ENCODE measurements at regions not wholly inside any gene's neighbourhood (a gene's known extent, or its start where the extent isn't known, plus 50 kb on each side); places are given as distances from the start of the nearest gene placed in this dataset.
"Not testable (repeated sequence)": the region's sequence is repeated elsewhere in the genome, so short reads cannot be mapped to it uniquely, and the experiment has no call there.

- POLR2A ChIA-PET; in situ Hi-C loops (cut with MboI); intact Hi-C loops (cut with micrococcal nuclease; ENCODE audit: unreplicated experiment); RAD21 ChIA-PET (ENCODE audit: unreplicated experiment); H4K20me1 ChIP-seq (ENCODE audit: control insufficient read depth, insufficient read depth); BruUV-seq (replicated peaks); CTCF ChIA-PET; FAIRE-seq; H3K9me3 ChIP-seq (replicated peaks; ENCODE audit: control insufficient read depth, insufficient read depth, low read length); H3K27me3 ChIP-seq (replicated peaks in 1 of 2; ENCODE audit: control insufficient read depth in 2 of 2, insufficient read depth in 2 of 2, low read length in 1 of 2); H3K79me2 ChIP-seq (ENCODE audit: control insufficient read depth, insufficient read depth, low read length); H3K36me3 ChIP-seq (ENCODE audit: control insufficient read depth in 2 of 2, insufficient read depth in 2 of 2, low read length in 1 of 2); H3K4me1 ChIP-seq (ENCODE audit: control insufficient read depth, insufficient read depth, low read length); H3K4me2 ChIP-seq (ENCODE audit: control insufficient read depth, insufficient read depth); DNase-seq (ENCODE audit: low read depth, low spot score); H3K27ac ChIP-seq (ENCODE audit: control insufficient read depth, insufficient read depth); SMC1A ChIA-PET (ENCODE audit: uncharacterized antibody, unreplicated experiment); H3K9ac ChIP-seq (ENCODE audit: control insufficient read depth, insufficient read depth, low read length); ATAC-seq; H2AFZ ChIP-seq (ENCODE audit: control insufficient read depth, low read depth, low read length); H3K4me3 ChIP-seq: not testable (repeated sequence)
- WGBS (ENCODE audit: insufficient coverage, insufficient replicate concordance, low lambda C conversion rate, missing lambda C conversion rate): 38% methylated on average over 2 of the region's 3 CpGs
Observed at GRCh38 chr13:18240086-18240485, 941.5 kb downstream of the TUBA3C start.

- H3K4me2 ChIP-seq (ENCODE audit: control insufficient read depth, insufficient read depth); DNase-seq (ENCODE audit: low read depth, low spot score); RAD21 ChIA-PET (ENCODE audit: unreplicated experiment); intact Hi-C loops (cut with micrococcal nuclease; ENCODE audit: unreplicated experiment); H3K79me2 ChIP-seq (ENCODE audit: control insufficient read depth, insufficient read depth, low read length); H2AFZ ChIP-seq (ENCODE audit: control insufficient read depth, low read depth, low read length); SMC1A ChIA-PET (ENCODE audit: uncharacterized antibody, unreplicated experiment); H3K4me3 ChIP-seq; BruUV-seq (replicated peaks); ATAC-seq; FAIRE-seq; H3K9me3 ChIP-seq (replicated peaks; ENCODE audit: control insufficient read depth, insufficient read depth, low read length); H3K27me3 ChIP-seq (replicated peaks in 1 of 2; ENCODE audit: control insufficient read depth in 2 of 2, insufficient read depth in 2 of 2, low read length in 1 of 2); H3K4me1 ChIP-seq (ENCODE audit: control insufficient read depth, insufficient read depth, low read length); POLR2A ChIA-PET; H4K20me1 ChIP-seq (ENCODE audit: control insufficient read depth, insufficient read depth); CTCF ChIA-PET; H3K9ac ChIP-seq (ENCODE audit: control insufficient read depth, insufficient read depth, low read length); H3K27ac ChIP-seq (ENCODE audit: control insufficient read depth, insufficient read depth); H3K36me3 ChIP-seq (ENCODE audit: control insufficient read depth in 2 of 2, insufficient read depth in 2 of 2, low read length in 1 of 2); in situ Hi-C loops (cut with MboI): not testable (repeated sequence)
- 40% methylated on average over 3 of the region's 5 CpGs for WGBS (ENCODE audit: insufficient coverage, insufficient replicate concordance, low lambda C conversion rate, missing lambda C conversion rate)
Observed at GRCh38 chr13:18238586-18238985, 943.0 kb downstream of the TUBA3C start.

GRCh38 chr13:18236528-18236815 lies 945.2 kb downstream of the TUBA3C start:
- no peaks in the 10 kb centered on the region for H3K79me2 ChIP-seq (ENCODE audit: control insufficient read depth, insufficient read depth, low read length)
- no peak overlapping the region for H3K27ac ChIP-seq (ENCODE audit: control insufficient read depth, insufficient read depth)
- DNase-seq (ENCODE audit: low read depth, low spot score): no peak
- WGBS (ENCODE audit: insufficient coverage, insufficient replicate concordance, low lambda C conversion rate, missing lambda C conversion rate): no CpG with 5 or more reads among the region's 34 CpGs
- ChIA-PET POLR2A (no interaction called here), RAD21 (ENCODE audit: unreplicated experiment) (no interaction called here), CTCF (no interaction called here), SMC1A (ENCODE audit: uncharacterized antibody, unreplicated experiment) (no interaction called here)
- no peaks in the 10 kb centered on the region for H4K20me1 ChIP-seq (ENCODE audit: control insufficient read depth, insufficient read depth)
- intact Hi-C loops (cut with micrococcal nuclease; ENCODE audit: unreplicated experiment): no loop called here
- TF ChIP-seq YY1 (IDR thresholded peaks at IDR 0.05; ENCODE audit: low read depth, low read length) (no peak), KDM1A (IDR thresholded peaks at IDR 0.05; ENCODE audit: borderline replicate concordance) (no peak), ZNF274 (IDR thresholded peaks at IDR 0.05; ENCODE audit: insufficient read depth, insufficient read length) (no peak), FOS (IDR thresholded peaks at IDR 0.05; ENCODE audit: borderline replicate concordance, extremely low read depth, insufficient read length) (no peak), BCL11A (IDR thresholded peaks at IDR 0.05; ENCODE audit: low read depth, low read length) (no peak), ZZZ3 (IDR thresholded peaks at IDR 0.05; ENCODE audit: control insufficient read depth, insufficient read length, low read depth) (no peak), NBN (IDR thresholded peaks at IDR 0.05) (no peak), NR2C2 (IDR thresholded peaks at IDR 0.05; ENCODE audit: borderline replicate concordance, control insufficient read depth, insufficient read length, low read depth) (no peak), BACH1 (IDR thresholded peaks at IDR 0.05; ENCODE audit: borderline replicate concordance) (no peak), POLR2A (IDR thresholded peaks at IDR 0.05; ENCODE audit: low read depth, low read length) (no peak), CREB1 (IDR thresholded peaks at IDR 0.05; ENCODE audit: low read depth) (no peak), MLLT1 (IDR thresholded peaks at IDR 0.05) (no peak), ASH2L (IDR thresholded peaks at IDR 0.05; ENCODE audit: borderline replicate concordance, low read depth) (no peak), SIX5 (IDR thresholded peaks at IDR 0.05; ENCODE audit: low read depth, low read length, severe bottlenecking) (no peak)
- ATAC-seq: no peak
- no peak overlapping the region for H2AFZ ChIP-seq (ENCODE audit: control insufficient read depth, low read depth, low read length)
- no peak overlapping the region for H3K4me2 ChIP-seq (ENCODE audit: control insufficient read depth, insufficient read depth)
- BruUV-seq (replicated peaks): no TSS peak
- no peak for FAIRE-seq
- no peaks in the 10 kb centered on the region for H3K27me3 ChIP-seq (replicated peaks in 1 of 2; ENCODE audit: control insufficient read depth in 2 of 2, insufficient read depth in 2 of 2, low read length in 1 of 2)
- in situ Hi-C loops (cut with MboI): no loop called here
- H3K36me3 ChIP-seq (ENCODE audit: control insufficient read depth in 2 of 2, insufficient read depth in 2 of 2, low read length in 1 of 2): no peaks in the 10 kb centered on the region
- no peaks in the 10 kb centered on the region for H3K4me1 ChIP-seq (ENCODE audit: control insufficient read depth, insufficient read depth, low read length)
- no peak overlapping the region for H3K9ac ChIP-seq (ENCODE audit: control insufficient read depth, insufficient read depth, low read length)
- H3K4me3 ChIP-seq: no peak overlapping the region
- H3K9me3 ChIP-seq (replicated peaks; ENCODE audit: control insufficient read depth, insufficient read depth, low read length): no peaks in the 10 kb centered on the region; the same call in 2 of the 3 replicates

Measured in GM12878 (cell line).